ENCODE measurements at regions not wholly inside any gene's neighbourhood (a gene's known extent, or its start where the extent isn't known, plus 50 kb on each side); places are given as distances from the start of the nearest gene placed in this dataset.

GRCh38 chr1:86277936-86278335 is 118.2 kb downstream of the ODF2L start:
- H3K4me1 ChIP-seq (replicated peaks in 1 of 2; ENCODE audit: control insufficient read depth in 2 of 2, insufficient read depth in 2 of 2, low read length in 2 of 2) = no peaks in the 10 kb centered on the region
- H3K9me1 ChIP-seq (ENCODE audit: control insufficient read depth, insufficient read depth, low read length) = no peaks in the 10 kb centered on the region
- no peak overlapping the region for H3K4me3 ChIP-seq
- in situ Hi-C loops (cut with MboI) (no loop called here), intact Hi-C loops (cut with micrococcal nuclease) (no loop called here)
- H3K27ac ChIP-seq (ENCODE audit: extremely low read depth, low read depth, low read length) = no peak overlapping the region
- FAIRE-seq (no peak), DNase-seq (ENCODE audit: extremely low read depth in 1 of 4, low spot score in 3 of 4) (no peak), ATAC-seq (no peak)
- H2AFZ ChIP-seq (ENCODE audit: low read depth, low read length) = no peak overlapping the region
- 10% methylated on average over 4 of the region's 4 CpGs for WGBS (ENCODE audit: insufficient coverage, low coverage, missing lambda C conversion rate)
- no peak overlapping the region for H3K9ac ChIP-seq (ENCODE audit: insufficient read depth in 1 of 2, low read depth in 2 of 2, low read length in 2 of 2)
- ChIA-PET CTCF (ENCODE audit: low intra/inter-chr PET ratio) (no interaction called here), POLR2A (no interaction called here)
- no TSS peak for BruUV-seq (replicated peaks)
- H3K4me2 ChIP-seq (ENCODE audit: insufficient read depth, low read length) = no peak overlapping the region
- no peaks in the 10 kb centered on the region for H3K79me2 ChIP-seq (ENCODE audit: control insufficient read depth, insufficient read depth, low read length)
- H3K36me3 ChIP-seq (ENCODE audit: control insufficient read depth, insufficient read depth, low read length) = no peaks in the 10 kb centered on the region
- H3K27me3 ChIP-seq (ENCODE audit: control insufficient read depth in 2 of 2, insufficient read depth in 2 of 2, low read length in 2 of 2) = no peaks in the 10 kb centered on the region
- no peaks in the 10 kb centered on the region for H3K9me3 ChIP-seq (replicated peaks; ENCODE audit: control insufficient read depth, insufficient read depth, low read depth, low read length)
- H4K20me1 ChIP-seq (replicated peaks; ENCODE audit: control insufficient read depth, insufficient read depth, low read length) = no peaks in the 10 kb centered on the region
- TF ChIP-seq TCFL5 (CRISPR knock-in tag; conservative IDR thresholded peaks at IDR 0.05) = no peak
- TF ChIP-seq MTA3 (IDR thresholded peaks at IDR 0.05; ENCODE audit: borderline replicate concordance) = no peak
- no peak for TF ChIP-seq ZBTB7A (IDR thresholded peaks at IDR 0.05; ENCODE audit: borderline replicate concordance, control insufficient read depth, low read depth, low read length)
- TF ChIP-seq ARID1B (IDR thresholded peaks at IDR 0.05) = no peak
- TF ChIP-seq ZNF592 (IDR thresholded peaks at IDR 0.05) = no peak
- no peak for TF ChIP-seq DEAF1 (CRISPR knock-in tag; IDR thresholded peaks at IDR 0.05)
- TF ChIP-seq KAT7 (CRISPR knock-in tag; IDR thresholded peaks at IDR 0.05; ENCODE audit: borderline replicate concordance) = no peak
- no peak for TF ChIP-seq SETDB1 (IDR thresholded peaks at IDR 0.05; ENCODE audit: low read length)
- TF ChIP-seq HIVEP1 (CRISPR knock-in tag; IDR thresholded peaks at IDR 0.05) = no peak
- TF ChIP-seq LARP7 (IDR thresholded peaks at IDR 0.05) = no peak
- no peak for TF ChIP-seq THRAP3 (IDR thresholded peaks at IDR 0.05; ENCODE audit: borderline replicate concordance)
- TF ChIP-seq JUND (IDR thresholded peaks at IDR 0.05; ENCODE audit: borderline replicate concordance, low read depth, low read length) = no peak
- TF ChIP-seq JUND (tag; IDR thresholded peaks at IDR 0.05; ENCODE audit: borderline replicate concordance, low read depth, low read length) = no peak
- no peak for TF ChIP-seq ZNF551 (CRISPR knock-in tag; IDR thresholded peaks at IDR 0.05)
- no peak for TF ChIP-seq GTF2B (IDR thresholded peaks at IDR 0.05; ENCODE audit: extremely low read depth, insufficient read length)
- no peak for TF ChIP-seq MBD1 (CRISPR knock-in tag; IDR thresholded peaks at IDR 0.05)
